SIG-M5 treated with dmso at 0.1 percent for 504 hours (cell line): ENCODE measurements at regions not wholly inside any gene's neighbourhood (a gene's known extent, or its start where the extent isn't known, plus 50 kb on each side); places are given as distances from the start of the nearest gene placed in this dataset.
"Not testable (repeated sequence)": the region's sequence is repeated elsewhere in the genome, so short reads cannot be mapped to it uniquely, and the experiment has no call there.

ENCODE experiments used
- DNase-seq: peaks from one replicate; lab custom pipeline; 2025; ENCODE audit not compliant: unreplicated experiment; lab: John Stamatoyannopoulos, UW

DNA sequence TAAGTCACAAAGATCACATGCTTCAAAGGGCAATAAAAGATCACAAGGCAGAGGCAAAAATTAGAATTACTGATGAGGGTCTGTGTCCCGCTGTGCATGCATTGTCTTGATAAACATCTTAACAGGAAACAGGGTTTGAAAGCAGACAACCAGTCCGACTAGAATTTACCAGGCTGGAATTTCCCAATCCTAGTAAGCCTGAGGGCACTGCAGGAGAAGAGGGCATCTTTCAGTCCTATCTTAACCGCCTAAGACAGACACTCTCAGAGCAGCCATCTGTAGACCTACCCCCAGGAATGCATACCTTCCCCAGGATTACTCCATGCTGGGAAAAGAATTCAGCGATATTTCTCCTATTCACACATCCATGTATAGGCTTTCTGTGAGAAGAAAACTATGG lies 465.8 kb upstream of the TMEFF2 start:
- not testable (repeated sequence) for DNase-seq

DNA sequence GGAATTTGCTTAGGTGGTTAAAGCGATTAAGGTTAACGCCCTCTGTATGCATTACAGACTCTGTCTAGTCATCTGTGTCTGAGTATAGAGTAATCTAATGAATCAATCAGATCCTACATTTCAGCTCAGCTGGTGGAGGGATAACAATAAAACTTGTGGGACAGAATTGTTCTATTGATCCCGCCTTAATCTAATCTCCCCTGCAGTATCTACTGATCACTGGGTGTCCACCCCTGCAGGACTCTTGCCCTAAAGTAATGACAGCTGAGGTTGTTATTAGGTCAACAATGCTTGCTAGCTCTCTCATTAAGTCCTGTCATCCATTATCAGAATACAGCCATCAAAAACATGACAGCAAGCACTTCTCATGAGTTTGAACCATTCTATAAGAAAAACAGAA lies 462.6 kb upstream of the TMEFF2 start:
- no peak for DNase-seq

DNA sequence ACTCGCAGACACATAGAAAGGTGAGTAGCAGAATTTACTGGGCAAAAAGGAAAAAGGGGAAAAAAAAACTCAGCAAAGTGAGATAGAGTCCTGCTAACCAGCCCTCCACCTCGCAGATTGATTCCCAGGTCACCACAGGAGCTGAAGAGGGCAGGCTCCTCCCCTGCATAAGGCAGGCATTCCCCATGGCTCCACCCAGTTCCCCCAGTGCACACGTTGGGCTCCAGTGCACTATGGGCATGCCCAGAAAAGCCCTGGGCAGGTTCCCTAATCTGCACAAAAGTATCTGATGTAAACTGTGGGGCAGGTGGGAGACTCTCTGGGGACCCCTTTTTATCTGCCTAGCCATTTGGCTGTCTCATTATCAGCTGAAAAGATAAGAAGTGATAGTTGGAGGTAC lies 461.2 kb upstream of the TMEFF2 start:
- DNase-seq: no peak

DNA sequence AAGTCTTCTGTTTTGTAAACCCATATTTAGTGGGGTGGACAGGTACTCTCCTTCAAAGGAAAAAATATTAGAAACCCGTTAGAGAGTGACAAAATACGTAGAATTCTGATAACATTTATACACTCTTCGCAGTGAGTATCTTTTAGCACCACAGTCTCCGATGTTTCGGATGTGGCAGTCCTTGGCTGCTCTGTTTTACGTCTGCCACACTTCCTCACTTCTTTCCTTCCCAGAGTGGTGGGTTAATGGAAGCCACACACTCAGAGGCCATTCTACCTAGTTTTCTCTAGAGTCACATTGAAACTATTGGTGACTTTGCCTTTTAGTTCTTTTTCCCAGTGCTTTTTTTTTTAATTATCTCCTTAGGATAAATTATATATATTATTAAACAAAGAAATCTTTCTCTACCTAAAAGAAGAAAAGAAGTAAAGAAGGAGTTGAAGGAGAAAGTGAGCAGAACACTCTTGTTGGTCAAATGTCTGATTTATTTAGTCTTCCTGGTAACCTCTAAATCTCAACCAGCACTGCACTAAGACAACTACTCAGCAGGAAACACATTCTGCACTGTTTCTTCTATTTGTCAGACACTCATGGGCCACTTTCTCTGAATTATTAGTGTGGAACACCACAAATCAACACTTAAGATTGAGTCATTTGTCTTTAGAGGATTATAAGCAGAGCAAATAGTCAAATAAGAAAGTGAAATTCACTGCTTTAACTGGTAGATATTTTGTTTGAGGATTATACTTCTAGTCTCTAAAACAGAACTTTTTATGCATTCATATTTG lies 451.3 kb upstream of the TMEFF2 start:
- no peak for DNase-seq

DNA sequence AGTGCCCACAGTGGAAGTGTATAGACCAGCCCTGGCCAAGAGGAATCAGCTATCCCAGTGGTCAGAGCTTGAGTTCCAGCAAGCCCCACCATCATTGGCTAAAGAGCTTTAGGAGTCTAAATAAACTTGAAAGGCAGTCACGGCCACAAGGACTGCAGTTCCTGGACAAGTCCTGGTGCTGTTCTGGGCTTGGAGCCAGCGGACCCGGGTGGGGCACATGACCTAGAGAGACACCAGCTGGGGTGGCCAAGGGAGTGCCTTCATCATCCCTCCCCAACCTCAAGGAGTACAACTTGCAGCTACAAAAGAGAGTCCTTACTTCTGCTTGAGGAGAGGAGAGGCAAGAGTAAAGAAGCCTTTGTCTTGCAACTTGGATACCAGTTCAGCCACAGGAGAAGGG lies 439.8 kb upstream of the TMEFF2 start:
- DNase-seq: no peak

DNA sequence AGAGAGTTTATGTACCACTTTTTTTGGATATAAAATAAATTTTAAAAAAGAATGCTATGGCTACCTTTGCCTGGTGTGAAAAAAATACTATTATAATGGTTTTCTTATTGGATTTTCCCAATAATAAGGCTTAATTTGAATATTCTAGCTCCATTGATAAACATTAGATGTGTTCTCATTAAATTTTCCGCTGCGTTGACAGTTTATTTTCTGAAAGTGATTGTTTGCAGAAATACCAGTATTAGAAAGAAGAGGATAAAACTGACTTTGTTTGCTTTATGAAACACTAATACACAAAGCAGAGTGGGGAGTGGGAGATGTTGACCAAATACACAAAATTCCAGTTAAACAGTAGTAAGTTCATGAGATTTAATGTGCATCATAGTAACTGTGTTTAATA lies 433.3 kb upstream of the TMEFF2 start:
- DNase-seq: no peak

DNA sequence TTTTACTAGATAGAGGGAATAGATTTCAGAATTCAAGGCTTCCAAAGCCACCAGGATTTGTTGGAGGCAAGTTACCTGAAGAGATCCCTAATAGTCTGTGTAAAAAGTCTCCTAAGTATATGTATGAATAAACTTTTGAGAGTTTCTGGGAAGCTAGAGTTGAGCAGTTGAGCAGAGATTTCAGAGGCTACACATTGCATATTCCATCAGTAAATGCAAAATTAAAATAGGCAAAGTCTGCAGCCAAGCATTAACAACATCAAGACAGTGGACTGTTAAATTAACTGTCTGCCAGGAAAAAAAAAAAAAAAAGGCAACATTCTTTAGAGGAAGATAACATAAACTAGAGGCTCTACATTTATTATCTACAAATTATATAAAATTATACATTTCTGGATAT lies 420.4 kb upstream of the TMEFF2 start:
- DNase-seq: no peak

DNA sequence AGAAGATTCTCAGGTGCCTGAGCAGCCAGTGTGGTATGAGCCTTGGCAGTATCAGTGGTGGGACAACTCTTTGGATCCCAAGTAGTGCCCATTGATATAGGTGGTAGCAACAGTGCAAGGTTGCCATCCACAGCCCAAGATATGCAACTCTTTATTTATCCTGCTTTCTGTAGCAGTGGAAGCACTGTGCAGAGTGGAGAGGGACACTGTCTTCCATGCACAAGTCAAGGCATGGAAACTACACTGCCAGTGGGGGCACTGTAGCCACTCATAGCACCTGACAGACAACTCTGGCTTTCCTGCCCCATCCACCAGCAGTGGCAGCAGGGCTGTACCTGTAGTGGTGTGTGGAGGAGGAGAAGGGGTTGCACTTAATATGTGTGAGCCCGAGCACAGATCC lies 409.6 kb upstream of the TMEFF2 start:
- no peak for DNase-seq

DNA sequence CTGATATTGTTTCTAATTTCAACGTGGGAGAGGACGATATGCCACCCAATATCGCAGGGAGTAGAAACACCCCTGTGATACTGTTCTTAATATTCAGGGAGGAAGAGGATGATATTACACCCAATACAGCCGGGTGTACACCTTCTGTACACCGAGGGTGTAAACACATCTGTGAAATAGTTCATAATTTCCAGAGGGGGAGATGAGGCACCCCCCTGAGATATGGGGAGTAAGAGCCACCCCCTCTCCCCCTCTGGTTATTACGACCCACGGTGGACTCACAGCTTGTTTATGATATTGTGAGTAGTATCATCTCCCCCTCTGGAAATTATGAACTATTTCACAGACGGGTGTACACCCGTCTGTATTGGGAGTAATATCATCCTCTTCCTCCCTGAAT lies 403.9 kb upstream of the TMEFF2 start:
- DNase-seq: not testable (repeated sequence)

DNA sequence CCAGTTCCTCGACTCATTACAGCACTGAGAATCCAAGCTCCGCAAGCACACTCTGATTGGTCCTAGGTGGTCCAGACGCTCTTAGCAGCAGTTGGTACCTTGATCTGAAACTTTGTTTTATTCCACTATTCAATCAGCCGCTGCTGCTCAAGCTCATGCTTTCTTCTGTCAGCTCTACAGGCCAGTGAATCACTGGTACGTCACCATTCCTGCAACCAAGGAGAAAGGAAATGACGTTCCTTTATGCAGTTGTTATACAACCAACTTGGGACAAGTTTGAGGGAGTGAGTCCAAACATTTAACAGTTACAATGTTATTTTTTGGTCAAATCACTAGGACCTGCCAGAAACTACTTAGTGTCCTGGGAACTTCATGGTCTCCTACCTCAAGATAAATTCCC lies 398.8 kb upstream of the TMEFF2 start:
- no peak for DNase-seq

DNA sequence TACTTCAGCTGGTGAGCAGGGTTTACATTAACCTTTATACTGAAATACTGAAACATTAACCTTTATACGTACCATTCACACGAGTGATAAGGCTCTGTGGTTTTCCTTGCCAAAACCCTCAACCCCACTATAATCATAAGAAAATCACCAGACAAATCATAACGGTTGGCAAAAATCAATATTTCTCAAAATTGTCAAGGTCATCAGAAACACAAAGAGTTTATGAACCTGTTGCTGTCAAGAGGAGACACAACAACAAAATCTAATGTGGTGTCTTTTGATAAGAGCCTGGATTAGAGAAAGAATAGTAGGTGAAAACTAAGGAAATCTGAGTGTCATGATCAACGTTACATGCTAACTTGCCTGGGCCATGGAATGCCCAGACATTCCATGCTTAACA lies 396.9 kb upstream of the TMEFF2 start:
- no peak for DNase-seq

DNA sequence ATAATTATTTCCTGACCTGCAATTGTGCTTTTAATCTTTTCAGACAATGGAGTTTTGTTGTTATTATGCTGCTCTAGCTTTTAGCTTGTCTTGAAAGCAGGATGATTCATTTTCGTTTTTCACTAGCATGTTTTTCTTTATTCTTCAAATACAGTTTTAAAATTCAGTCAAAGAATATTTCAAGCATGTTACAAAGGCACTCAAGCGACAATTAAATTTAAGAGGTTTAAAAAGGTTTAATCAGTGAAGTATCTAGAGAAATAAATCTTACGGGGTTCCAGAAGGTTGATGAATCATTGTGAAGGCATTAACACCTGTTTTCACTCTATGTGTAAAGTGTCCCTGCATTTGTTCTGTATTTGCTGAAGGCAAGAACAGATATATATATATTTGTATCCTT lies 390.7 kb upstream of the TMEFF2 start:
- no peak for DNase-seq

DNA sequence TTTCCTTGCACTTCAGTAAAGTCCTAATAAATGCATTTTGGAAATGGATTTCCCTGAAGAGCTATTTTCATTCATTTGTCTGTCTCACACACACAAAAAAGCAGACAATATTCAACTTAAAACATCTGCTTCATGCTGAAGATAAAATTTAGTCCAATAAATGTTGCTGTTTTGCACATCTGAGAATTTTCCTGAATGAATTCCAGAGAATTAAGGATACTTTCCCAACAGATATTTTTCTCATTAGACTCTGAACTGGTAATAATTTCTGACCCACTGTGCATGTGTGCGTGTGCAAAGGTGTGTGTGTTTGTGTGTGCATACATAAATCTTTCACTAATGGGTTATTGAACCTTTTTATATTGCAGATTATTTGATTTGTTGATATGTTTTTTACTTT lies 390.2 kb upstream of the TMEFF2 start:
- no peak for DNase-seq

DNA sequence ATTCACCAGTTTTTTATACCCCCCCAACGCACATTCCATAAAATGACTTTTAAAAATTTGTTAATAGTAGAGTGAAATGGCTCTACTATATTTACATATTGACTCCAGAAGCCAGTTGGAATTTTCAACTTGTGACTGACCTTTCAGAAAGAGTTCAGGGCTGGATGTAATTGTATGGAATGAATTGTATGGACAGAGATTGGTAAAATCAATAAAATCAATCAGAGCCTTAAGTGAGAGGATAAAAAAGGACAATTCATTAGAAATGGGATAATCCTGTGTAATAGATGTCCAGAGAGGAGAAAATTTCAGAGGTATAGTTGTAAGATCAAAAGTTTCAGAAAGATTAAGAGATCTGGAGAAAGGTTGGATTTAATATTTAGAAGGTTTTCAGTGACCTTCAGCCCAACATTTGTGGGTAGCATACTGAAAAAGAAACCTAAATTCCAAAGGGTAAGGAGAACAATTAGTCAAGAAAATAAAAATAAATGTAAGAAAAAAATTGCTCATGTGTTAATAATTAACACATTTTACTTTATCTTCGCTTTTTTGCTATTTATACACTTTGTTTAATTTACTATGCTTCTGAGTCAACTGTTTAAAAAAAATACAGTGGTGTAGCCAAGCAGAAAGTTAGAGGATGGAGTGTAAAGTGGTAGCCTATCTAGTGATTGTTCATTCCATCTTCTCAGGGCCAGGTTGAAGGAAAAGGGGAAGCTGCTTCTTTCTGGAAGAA lies 385.4 kb upstream of the TMEFF2 start:
- DNase-seq: no peak

DNA sequence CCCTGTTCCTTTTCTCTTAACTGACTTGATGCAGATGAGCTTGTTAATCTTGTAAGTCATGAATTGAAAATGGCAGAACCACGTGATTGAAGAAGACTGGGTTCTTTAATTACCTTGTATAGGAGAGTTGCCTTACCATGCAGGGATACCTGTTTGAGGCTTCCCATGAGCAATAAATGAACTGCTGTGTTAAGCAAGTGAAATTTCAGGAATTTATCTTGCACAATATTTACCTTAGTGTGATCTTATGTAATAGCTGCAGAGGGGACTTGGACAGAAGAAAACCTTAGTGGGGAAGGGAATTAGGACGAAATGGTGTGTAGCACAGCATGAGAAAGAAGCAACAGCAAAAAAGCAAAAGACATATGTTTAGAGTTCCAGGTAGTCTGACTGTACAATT lies 384.0 kb upstream of the TMEFF2 start:
- DNase-seq: no peak

DNA sequence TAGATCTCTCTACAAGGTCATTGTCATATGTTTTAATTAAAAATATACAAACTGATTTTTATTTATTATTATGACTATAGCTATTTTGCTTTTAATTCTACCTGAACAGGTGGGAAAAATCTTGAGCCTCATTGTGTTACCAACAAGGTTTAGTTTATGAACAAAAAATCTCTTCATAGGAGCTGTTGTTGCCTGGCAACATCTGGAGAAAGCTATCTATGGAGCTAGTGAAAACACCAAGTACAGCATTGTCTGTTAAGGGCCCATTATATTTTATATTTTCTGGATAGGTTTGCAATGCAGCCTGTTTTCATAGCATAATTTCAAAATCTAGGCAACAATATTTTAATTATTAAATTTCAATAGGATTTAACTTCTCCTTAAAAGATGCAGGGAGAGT lies 383.0 kb upstream of the TMEFF2 start:
- DNase-seq: no peak

DNA sequence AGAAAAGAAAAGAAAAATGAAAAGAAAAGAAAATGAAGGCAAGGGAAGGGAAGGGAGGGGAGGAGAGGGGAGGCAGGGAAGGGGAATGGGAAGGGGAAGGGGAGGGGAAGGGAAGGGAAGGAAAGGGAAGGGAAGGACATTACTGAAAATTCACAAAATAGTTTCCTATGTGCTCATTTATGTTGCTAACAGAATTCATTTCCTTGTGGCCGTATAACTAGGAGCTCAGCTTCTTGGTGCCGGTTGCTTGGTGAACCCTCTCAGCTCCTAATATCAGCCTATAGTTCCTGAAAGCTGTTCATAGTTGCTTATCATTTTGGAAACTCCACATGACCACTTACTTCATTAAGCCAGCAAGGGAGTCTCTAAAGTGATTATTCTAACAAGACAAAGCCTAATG lies 379.8 kb upstream of the TMEFF2 start:
- DNase-seq: no peak

DNA sequence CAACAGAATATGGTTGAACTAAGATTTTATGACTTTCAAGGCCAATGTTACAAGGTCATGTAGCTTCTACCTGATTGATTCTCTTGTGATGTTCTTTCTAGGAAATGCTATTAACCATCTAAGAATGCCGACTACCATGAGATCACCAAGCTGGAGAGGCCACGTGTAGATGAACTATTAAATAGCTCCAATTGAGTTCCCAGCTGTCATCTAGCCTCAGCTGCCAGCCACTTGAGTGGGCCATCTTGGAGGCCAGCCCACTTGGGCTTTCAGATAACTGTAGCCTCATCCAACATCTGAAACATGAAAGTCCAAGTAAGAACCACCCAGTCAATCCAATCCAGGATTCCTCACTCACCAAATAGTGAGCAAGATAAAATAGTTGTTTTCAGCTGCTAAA lies 376.9 kb upstream of the TMEFF2 start:
- DNase-seq: no peak

DNA sequence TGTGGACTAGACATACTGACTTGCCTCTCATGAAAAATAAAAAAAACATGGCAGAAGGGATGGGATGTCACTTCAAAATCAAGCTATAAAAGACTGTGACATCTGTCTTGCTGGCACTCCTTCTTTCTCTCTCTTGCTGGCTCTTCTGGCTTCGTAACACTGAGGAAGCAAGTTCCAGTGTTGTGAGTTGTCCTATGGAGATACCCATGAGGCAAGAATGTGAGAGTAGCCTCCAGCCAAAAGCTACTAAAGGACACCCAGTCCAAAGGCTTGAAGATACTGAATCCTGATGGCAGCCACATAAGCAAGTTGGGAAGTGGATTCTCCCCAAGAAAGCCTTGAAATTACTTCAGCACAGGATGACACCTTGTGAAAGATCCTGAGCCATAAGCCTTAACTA lies 376.1 kb upstream of the TMEFF2 start:
- no peak for DNase-seq

DNA sequence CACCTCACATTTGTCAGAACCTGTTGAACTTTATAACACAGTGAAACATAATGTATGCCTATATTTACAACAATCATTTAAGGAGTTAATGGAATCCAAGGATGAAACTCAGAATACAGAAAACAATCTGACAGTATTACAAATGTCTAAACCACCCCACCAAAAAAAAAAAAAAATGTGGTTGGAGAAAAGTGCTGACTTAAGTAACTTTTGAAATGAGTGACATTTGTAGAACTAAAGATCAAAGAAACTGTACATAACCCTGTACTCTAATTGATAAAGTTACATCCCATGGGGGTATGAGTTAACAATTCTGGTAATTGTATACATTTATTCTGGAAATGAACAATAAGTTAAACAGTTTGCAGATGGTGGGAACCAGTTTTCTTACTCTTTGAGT lies 372.1 kb upstream of the TMEFF2 start:
- DNase-seq: no peak

DNA sequence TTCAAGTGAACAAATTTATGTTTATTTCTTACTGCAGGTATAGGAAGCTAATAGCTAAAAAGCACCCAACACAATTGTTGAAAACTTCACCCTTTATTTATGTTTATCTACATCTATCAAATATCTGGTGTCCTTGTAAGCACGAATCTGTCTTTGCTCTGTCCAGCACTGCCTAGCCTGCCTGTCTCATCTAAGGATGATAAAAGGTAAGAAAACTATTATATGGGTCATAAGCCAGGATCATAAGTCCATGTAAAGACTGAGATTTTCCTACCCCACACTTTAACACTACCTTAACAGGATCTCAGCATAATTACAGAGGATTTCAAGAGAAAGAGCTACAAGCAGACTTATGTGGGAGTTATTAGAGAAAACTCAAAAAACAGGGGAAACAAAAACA lies 365.6 kb upstream of the TMEFF2 start:
- DNase-seq: no peak

DNA sequence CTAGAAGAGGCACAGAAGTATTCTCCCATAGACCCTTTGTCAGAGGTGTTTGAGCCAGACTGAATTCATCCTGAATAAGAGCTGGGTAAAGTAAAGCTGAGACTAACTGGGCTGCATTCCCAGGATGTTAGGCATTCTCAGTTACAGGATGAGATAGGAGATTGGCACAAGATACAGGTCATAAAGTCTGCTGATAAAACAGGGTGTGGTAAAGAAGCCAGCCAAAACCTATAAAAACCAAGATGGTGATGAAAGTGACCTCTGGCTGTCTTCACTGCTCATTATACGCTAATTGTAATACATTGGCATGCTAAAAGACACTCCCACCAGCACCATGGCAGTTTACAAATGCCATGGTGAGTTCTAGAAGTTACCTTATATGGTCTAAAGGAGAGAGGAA lies 364.9 kb upstream of the TMEFF2 start:
- no peak for DNase-seq

DNA sequence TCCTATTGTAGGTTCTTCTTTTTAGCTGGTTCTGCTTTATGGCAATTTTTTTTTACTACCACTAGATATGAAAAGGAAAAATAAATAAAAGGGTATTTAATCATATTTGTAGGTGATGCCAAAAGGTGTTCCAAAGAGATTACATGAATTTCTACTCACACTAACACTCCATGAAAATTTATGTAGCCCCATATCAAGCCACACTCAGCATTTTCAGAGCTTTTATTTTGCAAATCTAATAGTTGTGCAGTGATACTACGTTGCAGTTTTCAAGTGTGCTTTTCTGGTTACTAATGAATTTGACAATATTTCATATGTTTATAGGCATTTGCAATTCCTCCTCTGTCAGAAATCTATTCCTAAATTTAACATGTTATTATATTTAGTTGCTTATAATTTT lies 363.9 kb upstream of the TMEFF2 start:
- DNase-seq: no peak
